ENCODE measurements at regions not wholly inside any gene's neighbourhood (a gene's known extent, or its start where the extent isn't known, plus 50 kb on each side); places are given as distances from the start of the nearest gene placed in this dataset.
"Not testable (repeated sequence)": the region's sequence is repeated elsewhere in the genome, so short reads cannot be mapped to it uniquely, and the experiment has no call there.

DNA sequence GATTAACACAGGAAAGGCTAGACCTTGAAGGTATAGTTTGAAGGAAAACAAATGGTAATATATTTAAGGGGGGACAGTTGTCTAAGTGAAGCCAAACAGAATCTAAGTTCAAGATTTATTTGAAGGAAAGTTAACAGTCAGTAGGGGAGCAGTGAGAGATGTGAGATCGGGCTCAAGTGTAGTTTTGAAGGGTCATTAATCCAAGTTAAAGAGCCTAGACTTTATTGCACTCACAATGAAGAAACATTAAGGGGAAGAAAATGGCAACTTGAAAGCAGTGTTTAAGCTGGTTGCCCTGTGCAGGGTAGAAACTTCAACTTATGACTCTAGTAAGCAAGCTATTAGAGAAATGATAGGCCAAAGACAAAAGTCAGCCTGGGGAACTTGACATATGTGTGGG is 1952.2 kb downstream of the PCDH7 start:
- Histone ChIP-seq H3K9me3 (ENCODE audit: control insufficient read depth, insufficient read depth, low read length) (no peaks in the 10 kb centered on the region), H3K4me3 (ENCODE audit: low read length) (no peak overlapping the region), H3K36me3 (ENCODE audit: control insufficient read depth, insufficient read depth, low read length) (no peaks in the 10 kb centered on the region), H3K27ac (ENCODE audit: low read length) (no peak overlapping the region), H3K27me3 (ENCODE audit: control insufficient read depth, insufficient read depth, low read length) (no peaks in the 10 kb centered on the region), H3K4me1 (ENCODE audit: control insufficient read depth, insufficient read depth, low read length) (no peaks in the 10 kb centered on the region)
- no peak for DNase-seq (ENCODE audit: low read depth, low spot score)
- WGBS (ENCODE audit: insufficient coverage, insufficient read length) = no CpG with 5 or more reads among the region's 1 CpG

DNA sequence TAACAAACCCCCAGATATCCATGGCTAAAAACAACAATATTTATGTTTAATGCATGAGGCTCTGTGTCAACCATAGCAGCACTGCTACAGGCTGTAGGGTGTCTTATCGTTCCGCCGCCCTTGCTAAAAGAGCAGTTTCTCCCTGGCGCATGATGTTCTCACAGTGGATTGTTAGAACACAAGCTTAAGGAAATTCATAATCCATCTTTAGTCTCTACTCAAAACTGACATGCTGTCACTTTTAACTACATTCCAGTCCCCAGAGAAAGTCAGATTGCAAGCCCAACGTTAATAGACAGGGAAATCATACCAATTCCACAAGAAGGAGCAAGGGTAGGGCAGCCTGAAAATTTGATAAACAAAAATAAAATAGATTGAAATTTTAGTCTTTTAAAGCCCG is 1960.8 kb downstream of the PCDH7 start:
- no peak for DNase-seq (ENCODE audit: low read depth, low spot score)
- Histone ChIP-seq H3K9me3 (ENCODE audit: control insufficient read depth, insufficient read depth, low read length) (no peaks in the 10 kb centered on the region), H3K36me3 (ENCODE audit: control insufficient read depth, insufficient read depth, low read length) (no peaks in the 10 kb centered on the region), H3K27me3 (ENCODE audit: control insufficient read depth, insufficient read depth, low read length) (no peaks in the 10 kb centered on the region), H3K27ac (ENCODE audit: low read length) (no peak overlapping the region), H3K4me1 (ENCODE audit: control insufficient read depth, insufficient read depth, low read length) (no peaks in the 10 kb centered on the region), H3K4me3 (ENCODE audit: low read length) (no peak overlapping the region)
- no CpG with 5 or more reads among the region's 6 CpGs for WGBS (ENCODE audit: insufficient coverage, insufficient read length)

GRCh38 chr4:32684160-32684559 is 1964.0 kb downstream of the PCDH7 start:
- H3K27ac ChIP-seq (ENCODE audit: low read length) = no peak overlapping the region
- H3K27me3 ChIP-seq (ENCODE audit: control insufficient read depth, insufficient read depth, low read length) = no peaks in the 10 kb centered on the region
- no CpG with 5 or more reads among the region's 1 CpG for WGBS (ENCODE audit: insufficient coverage, insufficient read length)
- no peak overlapping the region for H3K4me3 ChIP-seq (ENCODE audit: low read length)
- H3K4me1 ChIP-seq (ENCODE audit: control insufficient read depth, insufficient read depth, low read length) = no peaks in the 10 kb centered on the region
- peak; percentile 22 for DNase-seq (ENCODE audit: low read depth, low spot score)
- H3K9me3 ChIP-seq (ENCODE audit: control insufficient read depth, insufficient read depth, low read length) = no peaks in the 10 kb centered on the region
- no peaks in the 10 kb centered on the region for H3K36me3 ChIP-seq (ENCODE audit: control insufficient read depth, insufficient read depth, low read length)

GRCh38 chr4:32686123-32686522 is 1966.0 kb downstream of the PCDH7 start:
- H3K4me1 ChIP-seq (ENCODE audit: control insufficient read depth, insufficient read depth, low read length) = no peaks in the 10 kb centered on the region
- H3K9me3 ChIP-seq (ENCODE audit: control insufficient read depth, insufficient read depth, low read length) = no peaks in the 10 kb centered on the region
- H3K4me3 ChIP-seq (ENCODE audit: low read length) = no peak overlapping the region
- no peaks in the 10 kb centered on the region for H3K36me3 ChIP-seq (ENCODE audit: control insufficient read depth, insufficient read depth, low read length)
- DNase-seq (ENCODE audit: low read depth, low spot score) = no peak
- H3K27ac ChIP-seq (ENCODE audit: low read length) = no peak overlapping the region
- 100% methylated on average over 2 of the region's 6 CpGs for WGBS (ENCODE audit: insufficient coverage, insufficient read length)
- no peaks in the 10 kb centered on the region for H3K27me3 ChIP-seq (ENCODE audit: control insufficient read depth, insufficient read depth, low read length)

DNA sequence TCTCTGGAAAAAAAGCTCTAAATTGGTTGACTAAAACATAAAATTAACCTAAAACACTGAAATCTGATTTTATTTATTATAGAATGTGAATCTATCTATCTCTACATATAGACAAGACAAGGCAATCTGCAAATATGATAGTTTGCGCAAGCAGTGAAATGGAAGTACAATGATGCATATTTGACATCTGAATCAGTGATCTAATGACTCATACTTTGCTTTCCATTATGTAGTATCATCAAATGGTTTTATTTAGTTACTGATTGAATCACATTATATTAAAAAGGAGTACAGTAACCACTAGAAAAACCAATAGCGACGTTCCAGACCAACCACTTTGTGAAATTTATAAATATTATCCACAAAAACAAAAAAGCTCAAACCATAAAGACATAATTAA is 1969.3 kb downstream of the PCDH7 start:
- Histone ChIP-seq H3K9me3 (ENCODE audit: control insufficient read depth, insufficient read depth, low read length) (no peaks in the 10 kb centered on the region), H3K4me3 (ENCODE audit: low read length) (no peak overlapping the region), H3K36me3 (ENCODE audit: control insufficient read depth, insufficient read depth, low read length) (no peaks in the 10 kb centered on the region), H3K27me3 (ENCODE audit: control insufficient read depth, insufficient read depth, low read length) (no peaks in the 10 kb centered on the region), H3K4me1 (ENCODE audit: control insufficient read depth, insufficient read depth, low read length) (no peaks in the 10 kb centered on the region), H3K27ac (ENCODE audit: low read length) (no peak overlapping the region)
- DNase-seq (ENCODE audit: low read depth, low spot score) = no peak
- WGBS (ENCODE audit: insufficient coverage, insufficient read length) = no CpG with 5 or more reads among the region's 3 CpGs

DNA sequence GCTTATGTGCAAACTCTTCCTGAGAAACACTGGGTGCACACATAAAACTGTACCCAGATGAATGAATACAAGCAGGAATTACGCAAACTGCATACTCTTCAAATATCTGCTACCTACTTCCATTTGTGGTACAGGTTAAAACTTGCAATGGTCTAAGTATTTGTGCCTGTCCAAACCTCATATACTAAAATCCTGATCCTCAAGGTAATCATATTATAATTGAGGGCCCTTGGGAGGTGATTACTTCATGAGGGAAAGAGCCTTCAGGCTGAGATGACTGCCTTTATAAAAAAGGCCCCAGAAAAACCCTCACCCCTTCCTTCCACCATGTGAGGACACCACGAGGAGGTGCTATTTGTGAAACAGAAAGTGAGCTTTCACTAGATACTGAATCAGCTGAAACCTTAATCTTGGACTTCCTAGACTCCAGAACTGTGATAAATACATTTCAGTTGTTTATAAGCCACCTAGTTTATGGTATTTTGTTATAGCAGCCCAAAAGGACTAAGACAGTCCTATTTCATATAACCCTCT is 1977.2 kb downstream of the PCDH7 start:
- DNase-seq (ENCODE audit: low read depth, low spot score) = no peak
- Histone ChIP-seq H3K27ac (ENCODE audit: low read length) (no peak overlapping the region), H3K36me3 (ENCODE audit: control insufficient read depth, insufficient read depth, low read length) (no peaks in the 10 kb centered on the region), H3K4me3 (ENCODE audit: low read length) (no peak overlapping the region), H3K9me3 (ENCODE audit: control insufficient read depth, insufficient read depth, low read length) (no peaks in the 10 kb centered on the region), H3K27me3 (ENCODE audit: control insufficient read depth, insufficient read depth, low read length) (no peaks in the 10 kb centered on the region), H3K4me1 (ENCODE audit: control insufficient read depth, insufficient read depth, low read length) (no peaks in the 10 kb centered on the region)
- no CpG with 5 or more reads among the region's 2 CpGs for WGBS (ENCODE audit: insufficient coverage, insufficient read length)

DNA sequence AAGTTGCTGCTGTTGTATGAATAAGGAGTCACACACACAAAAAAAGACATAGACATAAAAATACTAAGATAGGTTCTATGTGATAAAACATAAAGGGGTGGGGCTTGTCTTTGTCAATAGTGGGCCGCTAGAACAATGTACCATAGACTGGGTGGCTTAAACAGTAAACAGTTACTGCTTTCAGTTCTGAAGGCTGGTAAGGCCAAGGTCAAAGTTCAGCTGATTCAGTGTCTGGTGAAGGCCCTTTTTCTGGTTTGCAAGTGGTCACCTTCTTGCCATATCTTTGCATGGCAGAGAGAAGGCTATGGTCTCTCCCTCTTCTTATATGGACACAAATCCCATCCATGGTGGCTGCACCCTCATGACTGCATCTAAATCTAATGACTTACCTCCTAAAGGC is 1980.7 kb downstream of the PCDH7 start:
- no peaks in the 10 kb centered on the region for H3K36me3 ChIP-seq (ENCODE audit: control insufficient read depth, insufficient read depth, low read length)
- WGBS (ENCODE audit: insufficient coverage, insufficient read length) = no CpG with 5 or more reads among the region's 1 CpG
- DNase-seq (ENCODE audit: low read depth, low spot score) = no peak
- no peak overlapping the region for H3K4me3 ChIP-seq (ENCODE audit: low read length)
- no peaks in the 10 kb centered on the region for H3K27me3 ChIP-seq (ENCODE audit: control insufficient read depth, insufficient read depth, low read length)
- no peaks in the 10 kb centered on the region for H3K9me3 ChIP-seq (ENCODE audit: control insufficient read depth, insufficient read depth, low read length)
- no peaks in the 10 kb centered on the region for H3K4me1 ChIP-seq (ENCODE audit: control insufficient read depth, insufficient read depth, low read length)
- no peak overlapping the region for H3K27ac ChIP-seq (ENCODE audit: low read length)

- no peak overlapping the region for H3K4me3 ChIP-seq (ENCODE audit: low read length)
- H3K36me3 ChIP-seq (ENCODE audit: control insufficient read depth, insufficient read depth, low read length) = no peaks in the 10 kb centered on the region
- no peaks in the 10 kb centered on the region for H3K27me3 ChIP-seq (ENCODE audit: control insufficient read depth, insufficient read depth, low read length)
- no peaks in the 10 kb centered on the region for H3K9me3 ChIP-seq (ENCODE audit: control insufficient read depth, insufficient read depth, low read length)
- DNase-seq (ENCODE audit: low read depth, low spot score) = no peak
- WGBS (ENCODE audit: insufficient coverage, insufficient read length) = no CpG with 5 or more reads among the region's 1 CpG
- no peak overlapping the region for H3K27ac ChIP-seq (ENCODE audit: low read length)
- no peaks in the 10 kb centered on the region for H3K4me1 ChIP-seq (ENCODE audit: control insufficient read depth, insufficient read depth, low read length)
Observed at GRCh38 chr4:32706893-32707292, 1986.7 kb downstream of the PCDH7 start.

DNA sequence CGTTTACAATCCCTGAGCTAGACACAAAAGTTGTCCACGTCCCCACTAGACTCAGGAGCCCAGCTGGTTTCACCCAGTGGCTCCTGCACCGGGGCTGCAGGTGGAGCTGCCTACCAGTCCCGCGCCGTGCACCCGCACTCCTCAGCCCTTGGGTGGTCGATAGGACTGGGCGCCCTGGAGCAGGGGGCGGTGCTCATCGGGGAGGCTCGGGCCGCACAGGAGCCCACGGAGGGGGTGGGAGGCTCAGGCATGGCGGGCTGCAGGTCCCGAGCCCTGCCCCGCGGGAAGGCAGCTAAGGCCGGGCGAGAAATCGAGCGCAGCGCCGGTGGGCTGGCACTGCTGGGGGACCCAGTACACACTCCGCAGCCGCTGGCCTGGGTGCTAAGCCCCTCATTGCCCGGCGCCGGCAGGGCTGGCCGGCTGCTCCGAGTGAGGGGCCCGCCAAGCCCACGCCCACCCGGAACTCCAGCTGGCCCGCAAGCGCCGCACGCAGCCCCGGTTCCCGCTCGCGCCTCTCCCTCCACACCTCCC is 1996.0 kb downstream of the PCDH7 start:
- not testable (repeated sequence) for DNase-seq (ENCODE audit: low read depth, low spot score); H3K4me1 ChIP-seq (ENCODE audit: control insufficient read depth, insufficient read depth, low read length); H3K36me3 ChIP-seq (ENCODE audit: control insufficient read depth, insufficient read depth, low read length); H3K27ac ChIP-seq (ENCODE audit: low read length); H3K4me3 ChIP-seq (ENCODE audit: low read length); H3K27me3 ChIP-seq (ENCODE audit: control insufficient read depth, insufficient read depth, low read length); H3K9me3 ChIP-seq (ENCODE audit: control insufficient read depth, insufficient read depth, low read length)
- WGBS (ENCODE audit: insufficient coverage, insufficient read length) = no CpG with 5 or more reads among the region's 42 CpGs

DNA sequence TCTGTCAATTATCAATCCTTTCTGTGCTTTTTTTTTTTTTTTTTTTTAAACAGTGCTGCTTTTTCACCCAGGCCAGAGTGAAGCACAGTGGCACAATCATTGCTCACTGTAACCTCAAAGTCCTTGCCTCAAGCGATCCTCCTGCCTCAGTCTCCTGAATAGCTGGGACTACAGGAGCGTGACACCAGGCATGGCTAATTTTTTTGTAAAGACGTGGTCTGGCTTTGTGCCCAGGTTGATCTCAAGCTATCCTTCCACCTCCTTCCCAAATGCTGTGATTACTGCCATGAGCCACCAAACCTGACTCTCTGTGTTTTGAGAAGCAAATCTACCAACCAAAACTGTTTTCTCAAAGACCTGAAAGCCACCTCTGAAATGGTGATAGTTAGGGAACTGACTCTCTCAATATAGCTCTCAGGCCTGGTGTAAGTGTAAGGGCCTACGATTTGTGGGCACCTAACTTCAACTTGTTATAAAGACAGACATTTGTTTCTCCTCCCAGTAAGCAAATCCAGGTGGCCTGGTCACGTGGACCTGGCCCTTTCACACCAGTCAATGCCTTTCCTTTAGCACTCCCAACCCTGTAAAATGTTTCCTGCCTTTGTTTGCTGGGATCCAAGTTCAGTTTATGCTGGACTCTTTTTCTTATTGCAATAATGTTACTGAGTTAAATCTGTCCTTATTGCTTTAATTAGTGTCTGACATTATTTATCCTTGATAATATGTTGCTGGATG is 2015.9 kb downstream of the PCDH7 start:
- no CpG with 5 or more reads among the region's 5 CpGs for WGBS (ENCODE audit: insufficient coverage, insufficient read length)
- H3K27me3 ChIP-seq (ENCODE audit: control insufficient read depth, insufficient read depth, low read length) = no peaks in the 10 kb centered on the region
- no peaks in the 10 kb centered on the region for H3K4me1 ChIP-seq (ENCODE audit: control insufficient read depth, insufficient read depth, low read length)
- H3K9me3 ChIP-seq (ENCODE audit: control insufficient read depth, insufficient read depth, low read length) = no peaks in the 10 kb centered on the region
- no peak overlapping the region for H3K4me3 ChIP-seq (ENCODE audit: low read length)
- no peak overlapping the region for H3K27ac ChIP-seq (ENCODE audit: low read length)
- no peaks in the 10 kb centered on the region for H3K36me3 ChIP-seq (ENCODE audit: control insufficient read depth, insufficient read depth, low read length)
- no peak for DNase-seq (ENCODE audit: low read depth, low spot score)

DNA sequence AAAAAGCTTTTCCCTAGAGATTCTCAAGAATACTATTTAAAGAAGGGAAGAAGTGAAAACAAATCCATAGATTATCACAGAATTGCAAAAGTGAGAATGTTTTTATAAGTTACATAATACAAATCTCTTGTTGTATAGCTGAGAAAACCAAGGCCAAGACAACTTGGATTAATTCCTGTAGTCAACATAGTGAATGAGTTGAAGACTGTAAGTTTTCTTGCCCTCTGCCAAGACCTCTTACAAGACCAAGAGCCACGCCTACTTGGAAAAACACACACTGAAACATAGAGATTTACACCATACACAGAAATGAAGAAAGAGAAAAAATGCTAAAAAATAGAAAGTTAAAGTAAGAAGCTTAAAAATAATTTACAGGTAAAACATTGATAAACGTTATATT is 2024.0 kb downstream of the PCDH7 start:
- Histone ChIP-seq H3K4me1 (ENCODE audit: control insufficient read depth, insufficient read depth, low read length) (no peaks in the 10 kb centered on the region), H3K27me3 (ENCODE audit: control insufficient read depth, insufficient read depth, low read length) (no peaks in the 10 kb centered on the region), H3K36me3 (ENCODE audit: control insufficient read depth, insufficient read depth, low read length) (no peaks in the 10 kb centered on the region), H3K4me3 (ENCODE audit: low read length) (no peak overlapping the region), H3K9me3 (ENCODE audit: control insufficient read depth, insufficient read depth, low read length) (no peaks in the 10 kb centered on the region), H3K27ac (ENCODE audit: low read length) (no peak overlapping the region)
- 100% methylated on average over 1 of the region's 2 CpGs for WGBS (ENCODE audit: insufficient coverage, insufficient read length)
- no peak for DNase-seq (ENCODE audit: low read depth, low spot score)

Measured in iPS DF 6.9 (cell line).